ENCODE measurements at regions not wholly inside any gene's neighbourhood (a gene's known extent, or its start where the extent isn't known, plus 50 kb on each side); places are given as distances from the start of the nearest gene placed in this dataset.

GRCh38 chrX:13167481-13168231 lies 123.2 kb upstream of the FAM9C start:
- Histone ChIP-seq H3K36me3 (ENCODE audit: control insufficient read depth in 2 of 3, insufficient read depth in 3 of 3, low read length in 3 of 3) (no peaks in the 10 kb centered on the region), H3K9me3 (ENCODE audit: control insufficient read depth in 2 of 3, insufficient read depth in 1 of 3, low read length in 3 of 3) (no peaks in the 10 kb centered on the region), H3K9ac (ENCODE audit: low read length in 3 of 3) (no peak overlapping the region), H3K27me3 (ENCODE audit: control insufficient read depth, insufficient read depth, low read length) (peaks cover 3% of the 10 kb centered on the region), H3K27ac (ENCODE audit: low read depth in 2 of 2, low read length in 2 of 2) (peak overlapping the region in 1 of 2 donors; percentile 47), H3K4me1 (ENCODE audit: control insufficient read depth in 2 of 3, insufficient read depth in 2 of 3, low read depth in 1 of 3, low read length in 3 of 3) (peaks cover 3 to 10% (median 4%) of the 10 kb centered on the region in 3 donors), H3K4me3 (ENCODE audit: low read length in 3 of 3) (no peak overlapping the region)
- TF ChIP-seq CTCF (IDR thresholded peaks at IDR 0.05; ENCODE audit: borderline replicate concordance, extremely low read depth, insufficient read depth): no peak
- DNase-seq (peak in 2 of 5 donors; percentile 43 to 65), FAIRE-seq (no peak)
- intact Hi-C loops (cut with DNase I): no loop called here

DNA sequence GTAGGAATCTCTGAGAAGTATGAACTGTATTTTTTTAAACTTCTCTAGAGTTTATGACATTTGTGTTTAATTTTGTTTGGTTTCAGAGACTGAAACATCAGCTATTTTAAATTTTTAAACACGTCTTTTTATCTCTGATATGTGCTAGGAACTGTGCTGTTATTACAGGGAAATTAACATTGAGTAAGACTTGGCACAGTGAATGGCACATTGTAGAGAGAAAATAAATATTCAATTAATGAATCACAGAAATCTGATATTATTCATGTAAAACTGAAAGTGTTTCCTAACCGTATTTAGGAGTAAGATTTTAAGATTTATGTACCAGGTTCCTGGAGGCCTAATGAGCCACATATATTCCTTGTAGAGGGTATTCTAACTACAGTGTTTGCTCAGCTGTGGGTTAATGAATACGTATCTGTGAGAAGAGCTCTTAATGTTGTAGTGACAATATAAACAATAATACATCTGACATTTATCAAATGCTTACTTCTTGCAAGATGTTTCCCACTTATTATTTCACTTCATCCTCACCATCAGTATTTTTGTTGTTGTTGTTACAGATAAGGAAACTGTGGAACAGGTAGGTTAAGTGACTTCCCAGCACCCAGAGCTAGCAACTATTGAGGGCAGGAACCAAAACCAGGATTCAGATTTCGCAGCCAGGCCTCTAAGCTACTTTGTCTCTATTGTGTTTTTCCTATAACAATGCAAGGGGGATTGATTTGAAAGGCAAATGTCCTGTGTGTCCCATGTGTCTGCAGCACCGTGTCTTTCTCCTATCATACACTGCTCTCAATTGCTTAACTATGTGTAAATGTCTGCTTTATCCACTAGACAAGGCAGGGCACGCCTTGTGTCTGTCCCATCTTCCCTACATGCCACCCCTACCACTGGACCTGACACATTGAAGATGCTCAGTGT lies 121.1 kb upstream of the FAM9C start:
- no peaks in the 10 kb centered on the region for H3K36me3 ChIP-seq (ENCODE audit: control insufficient read depth in 2 of 3, insufficient read depth in 3 of 3, low read length in 3 of 3)
- intact Hi-C loops (cut with DNase I): no loop called here
- no peak overlapping the region for H3K4me3 ChIP-seq (ENCODE audit: low read length in 3 of 3)
- FAIRE-seq (no peak), DNase-seq (peak in 1 of 5 donors; percentile 53)
- peak overlapping the region in 1 of 2 donors; percentile 77 for H3K27ac ChIP-seq (ENCODE audit: low read depth in 2 of 2, low read length in 2 of 2)
- H3K4me1 ChIP-seq (ENCODE audit: control insufficient read depth in 2 of 3, insufficient read depth in 2 of 3, low read depth in 1 of 3, low read length in 3 of 3): peaks cover 4 to 11% (median 6%) of the 10 kb centered on the region in 3 donors
- H3K9me3 ChIP-seq (ENCODE audit: control insufficient read depth in 2 of 3, insufficient read depth in 1 of 3, low read length in 3 of 3): no peaks in the 10 kb centered on the region
- no peak overlapping the region for H3K9ac ChIP-seq (ENCODE audit: low read length in 3 of 3)
- TF ChIP-seq CTCF (IDR thresholded peaks at IDR 0.05; ENCODE audit: borderline replicate concordance, extremely low read depth, insufficient read depth): no peak
- peaks cover 3% of the 10 kb centered on the region for H3K27me3 ChIP-seq (ENCODE audit: control insufficient read depth, insufficient read depth, low read length)

DNA sequence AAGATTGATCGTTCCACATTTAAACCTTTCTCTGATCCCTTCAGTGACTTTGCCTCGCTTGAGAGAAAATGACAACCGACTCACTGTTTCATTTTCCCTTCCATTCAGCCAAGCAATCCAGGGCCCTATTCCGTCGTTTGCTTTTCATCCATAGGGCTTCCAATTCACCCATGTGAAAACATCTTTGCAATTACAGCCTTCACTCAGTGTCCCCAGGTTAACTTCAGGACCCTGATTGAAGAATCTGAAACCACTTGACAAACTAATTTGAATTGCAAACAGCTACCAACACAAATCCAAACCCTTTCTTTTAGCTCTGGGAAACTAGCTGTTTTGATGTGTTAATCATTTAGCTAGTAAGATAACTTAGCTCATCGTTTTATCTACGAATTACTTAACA lies 120.2 kb upstream of the FAM9C start:
- Histone ChIP-seq H3K9ac (ENCODE audit: low read length in 3 of 3) (peak overlapping the region in 1 of 3 donors; percentile 0), H3K9me3 (ENCODE audit: control insufficient read depth in 2 of 3, insufficient read depth in 1 of 3, low read length in 3 of 3) (no peaks in the 10 kb centered on the region)

More for the DNA sequence above, 120.2 kb upstream of the FAM9C start:
- Histone ChIP-seq H3K27me3 (ENCODE audit: control insufficient read depth, insufficient read depth, low read length) (peaks cover 3% of the 10 kb centered on the region), H3K36me3 (ENCODE audit: control insufficient read depth in 2 of 3, insufficient read depth in 3 of 3, low read length in 3 of 3) (no peaks in the 10 kb centered on the region), H3K4me1 (ENCODE audit: control insufficient read depth in 2 of 3, insufficient read depth in 2 of 3, low read depth in 1 of 3, low read length in 3 of 3) (peaks cover 4 to 13% (median 6%) of the 10 kb centered on the region in 3 donors), H3K4me3 (ENCODE audit: low read length in 3 of 3) (peak overlapping the region in 2 of 3 donors; percentile 40 to 48), H3K27ac (ENCODE audit: low read depth in 2 of 2, low read length in 2 of 2) (peak overlapping the region; percentile 51 to 77)
- FAIRE-seq: no peak
- peak in 2 of 5 donors; percentile 45 to 51 for DNase-seq
- no peak for TF ChIP-seq CTCF (IDR thresholded peaks at IDR 0.05; ENCODE audit: borderline replicate concordance, extremely low read depth, insufficient read depth)
- intact Hi-C loops (cut with DNase I): no loop called here
